ENCODE measurements at regions not wholly inside any gene's neighbourhood (a gene's known extent, or its start where the extent isn't known, plus 50 kb on each side); places are given as distances from the start of the nearest gene placed in this dataset.

- TF ChIP-seq ESRRA (CRISPR knock-in tag; IDR thresholded peaks at IDR 0.05; ENCODE audit: borderline replicate concordance) (no peak), ZNF263 (CRISPR knock-in tag; IDR thresholded peaks at IDR 0.05; ENCODE audit: low read depth) (no peak), MAX (CRISPR knock-in tag; IDR thresholded peaks at IDR 0.05) (no peak), CTCF (IDR thresholded peaks at IDR 0.05) (no peak)
- TF ChIP-seq, protein P1, sequence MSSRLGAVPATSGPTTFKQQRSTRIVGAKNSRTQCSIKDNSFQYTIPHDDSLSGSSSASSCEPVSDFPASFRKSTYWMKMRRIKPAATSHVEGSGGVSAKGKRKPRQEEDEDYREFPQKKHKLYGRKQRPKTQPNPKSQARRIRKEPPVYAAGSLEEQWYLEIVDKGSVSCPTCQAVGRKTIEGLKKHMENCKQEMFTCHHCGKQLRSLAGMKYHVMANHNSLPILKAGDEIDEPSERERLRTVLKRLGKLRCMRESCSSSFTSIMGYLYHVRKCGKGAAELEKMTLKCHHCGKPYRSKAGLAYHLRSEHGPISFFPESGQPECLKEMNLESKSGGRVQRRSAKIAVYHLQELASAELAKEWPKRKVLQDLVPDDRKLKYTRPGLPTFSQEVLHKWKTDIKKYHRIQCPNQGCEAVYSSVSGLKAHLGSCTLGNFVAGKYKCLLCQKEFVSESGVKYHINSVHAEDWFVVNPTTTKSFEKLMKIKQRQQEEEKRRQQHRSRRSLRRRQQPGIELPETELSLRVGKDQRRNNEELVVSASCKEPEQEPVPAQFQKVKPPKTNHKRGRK (CRISPR knock-in tag; IDR thresholded peaks at IDR 0.05; ENCODE audit: borderline replicate concordance): no peak
These were observed 113.8 kb upstream of the KCNK1 start for GRCh38 chr1:233500106-233500505.
